ENCODE measurements at regions not wholly inside any gene's neighbourhood (a gene's known extent, or its start where the extent isn't known, plus 50 kb on each side); places are given as distances from the start of the nearest gene placed in this dataset.

GRCh38 chr10:31262672-31263071 lies 56.3 kb upstream of the ZEB1 start:
- TF ChIP-seq IRF9 (CRISPR knock-in tag; IDR thresholded peaks at IDR 0.05; ENCODE audit: borderline replicate concordance) (no peak), ZNF597 (CRISPR knock-in tag; IDR thresholded peaks at IDR 0.05) (no peak), TCF7L2 (IDR thresholded peaks at IDR 0.05; ENCODE audit: low read depth, low read length) (no peak), ZNF644 (CRISPR knock-in tag; IDR thresholded peaks at IDR 0.05; ENCODE audit: low read depth) (no peak), GTF2F1 (IDR thresholded peaks at IDR 0.05; ENCODE audit: low read length) (no peak), ZZZ3 (CRISPR knock-in tag; IDR thresholded peaks at IDR 0.05; ENCODE audit: borderline replicate concordance) (no peak), POLR2AphosphoS5 (IDR thresholded peaks at IDR 0.05; ENCODE audit: low read depth, low read length) (no peak)
